PC-3 (cell line): ENCODE measurements at regions not wholly inside any gene's neighbourhood (a gene's known extent, or its start where the extent isn't known, plus 50 kb on each side); places are given as distances from the start of the nearest gene placed in this dataset.

ENCODE experiments used
- ATAC-seq: fragments of 200-7000 bp; cut with Tn5 transposase; 2 replicates; pipeline ENCODE4 v1.9.1; 2020; ENCODE audit warnings: mild to moderate bottlenecking, moderate library complexity
- BruUV-seq: library from RNA; stranded (reverse); fragments of 400-500 nt; replicated peaks from 2 replicates; lab custom pipeline; 2021; lab: Mats Ljungman, UMichigan
- CTCF ChIA-PET: fragments of 300-600 bp; sonication (Branson Sonifier 250); formaldehyde crosslinking; loops from one replicate; lab custom pipeline; 2022; ENCODE audit warnings: antibody characterized with exemption; lab: Charles Lee
- POLR2A ChIA-PET: fragments of 300-600 bp; sonication (Branson Sonifier 250); formaldehyde crosslinking; loops from one replicate; lab custom pipeline; 2022; ENCODE audit warnings: antibody characterized with exemption; ENCODE audit not compliant: unreplicated experiment; lab: Charles Lee
- DNase-seq: peaks from one replicate; pipeline ENCODE4 v3.0.0-alpha.2; 2015
- H2AFZ ChIP-seq: fragments of 300-600 bp; sonication (generic); 2 replicates; pipeline ENCODE4 v1.6.0; 2016; ENCODE audit warnings: antibody characterized with exemption, low read length
- H3F3A ChIP-seq: fragments of 300-600 bp; sonication (generic); one replicate; pipeline ENCODE4 v1.6.0; 2017; ENCODE audit warnings: antibody characterized with exemption, low read length, control low read depth, mild to moderate bottlenecking; ENCODE audit not compliant: unreplicated experiment
- H3K27ac ChIP-seq: fragments of 300-600 bp; sonication (generic); 2 replicates; pipeline ENCODE4 v1.5.1; 2016; ENCODE audit warnings: mild to moderate bottlenecking, low read length
- H3K27me3 ChIP-seq: fragments of 300-600 bp; sonication (generic); 2 replicates; pipeline ENCODE4 v1.6.1; 2016; ENCODE audit warnings: low read length, mixed read lengths
- H3K36me3 ChIP-seq: fragments of 300-600 bp; sonication (generic); 2 replicates; pipeline ENCODE4 v1.6.1; 2016; ENCODE audit warnings: low read depth, mixed run types, low read length, mixed read lengths
- H3K4me1 ChIP-seq: fragments of 300-600 bp; sonication (generic); 2 replicates; pipeline ENCODE4 v1.5.1; 2016; ENCODE audit warnings: low read length; ENCODE audit not compliant: insufficient read depth
- H3K4me2 ChIP-seq: fragments of 300-600 bp; sonication (generic); 2 replicates; pipeline ENCODE4 v1.6.0; 2016; ENCODE audit warnings: low read length
- H3K4me3 ChIP-seq: fragments of 300-600 bp; sonication (generic); 2 replicates; pipeline ENCODE4 v1.5.1; 2016; ENCODE audit warnings: mild to moderate bottlenecking, low read length, mixed read lengths
- H3K79me2 ChIP-seq: fragments of 300-600 bp; sonication (generic); 2 replicates; pipeline ENCODE4 v1.6.1; 2017; ENCODE audit warnings: low read length, mixed read lengths
- H3K9ac ChIP-seq: fragments of 300-600 bp; sonication (generic); 2 replicates; pipeline ENCODE4 v1.6.0; 2016; ENCODE audit warnings: mild to moderate bottlenecking, low read length
- H3K9me2 ChIP-seq: fragments of 300-600 bp; sonication (generic); replicated peaks from 2 replicates; pipeline ENCODE4 v1.6.1; 2016; ENCODE audit warnings: mixed run types, low read length, mixed read lengths
- H3K9me3 ChIP-seq: fragments of 300-600 bp; sonication (generic); 2 replicates; pipeline ENCODE4 v1.6.1; 2016; ENCODE audit warnings: low read length, mixed read lengths
- H4K20me1 ChIP-seq: fragments of 300-600 bp; sonication (generic); 2 replicates; pipeline ENCODE4 v1.6.1; 2016; ENCODE audit warnings: low read length, mixed read lengths
- CTCF ChIP-seq: fragments of 300-600 bp; sonication (generic); conservative IDR thresholded peaks from 2 replicates; pipeline ENCODE4 v1.5.1; 2017; ENCODE audit warnings: antibody characterized with exemption, low read depth, mild to moderate bottlenecking, low read length
- EZH2 ChIP-seq: fragments of 300-600 bp; sonication (generic); IDR thresholded peaks from one replicate; pipeline ENCODE4 v1.6.1; 2017; ENCODE audit warnings: antibody characterized with exemption, mild to moderate bottlenecking, low read length; ENCODE audit not compliant: unreplicated experiment
- EZH2phosphoT487 ChIP-seq: fragments of 300-600 bp; sonication (generic); IDR thresholded peaks from 2 replicates; pipeline ENCODE4 v1.6.1; 2018; ENCODE audit warnings: mild to moderate bottlenecking, antibody characterized with exemption, low read length, borderline replicate concordance
- intact Hi-C: fragments of 100-400 bp; cut with micrococcal nuclease; formaldehyde crosslinking; loops from 2 replicates; pipeline ENCODE4 v1.9.0; 2023

- no peak overlapping the region for H3K9ac ChIP-seq
- BruUV-seq = no TSS peak
Measured at GRCh38 chr4:103359900-103360299, 161.8 kb upstream of the CENPE start.

GRCh38 chr4:103354006-103354405 is 155.9 kb upstream of the CENPE start:
- TF ChIP-seq CTCF (no peak), EZH2 (no peak), EZH2phosphoT487 (no peak)
- ChIA-PET CTCF (no interaction called here), POLR2A (no interaction called here)
- Histone ChIP-seq H3F3A (no peaks in the 10 kb centered on the region), H3K9ac (no peak overlapping the region), H3K79me2 (no peaks in the 10 kb centered on the region), H3K4me2 (no peak overlapping the region), H2AFZ (no peak overlapping the region), H3K9me2 (no peaks in the 10 kb centered on the region), H4K20me1 (no peaks in the 10 kb centered on the region), H3K36me3 (no peaks in the 10 kb centered on the region), H3K27me3 (no peaks in the 10 kb centered on the region), H3K9me3 (no peaks in the 10 kb centered on the region), H3K4me3 (no peak overlapping the region), H3K27ac (no peak overlapping the region), H3K4me1 (no peaks in the 10 kb centered on the region)
- intact Hi-C loops = no loop called here
- ATAC-seq = no peak
- DNase-seq = no peak
- BruUV-seq = no TSS peak

More at GRCh38 chr4:103359900-103360299, 161.8 kb upstream of the CENPE start:
- H3K79me2 ChIP-seq = no peaks in the 10 kb centered on the region
- no peak overlapping the region for H3K4me2 ChIP-seq
- ChIA-PET CTCF (no interaction called here), POLR2A (no interaction called here)
- H3K9me2 ChIP-seq = no peaks in the 10 kb centered on the region
- no peaks in the 10 kb centered on the region for H3K4me1 ChIP-seq
- intact Hi-C loops = no loop called here
- H2AFZ ChIP-seq = no peak overlapping the region
- H3K4me3 ChIP-seq = no peak overlapping the region
- TF ChIP-seq EZH2 = no peak
- no peaks in the 10 kb centered on the region for H3F3A ChIP-seq
- H3K36me3 ChIP-seq = no peaks in the 10 kb centered on the region
- ATAC-seq (no peak), DNase-seq (no peak)
- H3K27me3 ChIP-seq = no peaks in the 10 kb centered on the region
- no peaks in the 10 kb centered on the region for H4K20me1 ChIP-seq
- H3K27ac ChIP-seq = no peak overlapping the region
- 0 out of 2 replicates have a peak, but pooled peaks cover 6% of the 10 kb centered on the region for H3K9me3 ChIP-seq

- ChIA-PET POLR2A (no interaction called here), CTCF (no interaction called here)
- H3K27ac ChIP-seq = no peak overlapping the region
- H3K4me2 ChIP-seq = no peak overlapping the region
- DNase-seq (no peak), ATAC-seq (no peak)
- H3K4me3 ChIP-seq = no peak overlapping the region
- no TSS peak for BruUV-seq
- no peaks in the 10 kb centered on the region for H4K20me1 ChIP-seq
- intact Hi-C loops = no loop called here
- no peak overlapping the region for H3K9ac ChIP-seq
- no peaks in the 10 kb centered on the region for H3K36me3 ChIP-seq
- TF ChIP-seq EZH2phosphoT487 = no peak
- TF ChIP-seq CTCF = no peak
- TF ChIP-seq EZH2 = no peak
- no peaks in the 10 kb centered on the region for H3F3A ChIP-seq
- no peaks in the 10 kb centered on the region for H3K79me2 ChIP-seq
- no peaks in the 10 kb centered on the region for H3K27me3 ChIP-seq
- no peaks in the 10 kb centered on the region for H3K9me3 ChIP-seq
- no peak overlapping the region for H2AFZ ChIP-seq
- H3K9me2 ChIP-seq = no peaks in the 10 kb centered on the region
- H3K4me1 ChIP-seq = no peaks in the 10 kb centered on the region
Measured at GRCh38 chr4:103329642-103330041, 131.5 kb upstream of the CENPE start.
